Retinal pigment epithelial cell (primary cell): ENCODE measurements at regions not wholly inside any gene's neighbourhood (a gene's known extent, or its start where the extent isn't known, plus 50 kb on each side); places are given as distances from the start of the nearest gene placed in this dataset.
"Not testable (repeated sequence)": the region's sequence is repeated elsewhere in the genome, so short reads cannot be mapped to it uniquely, and the experiment has no call there.

Source experiments
- DNase-seq: peaks from one replicate; pipeline ENCODE4 v3.0.0-alpha.2; 2010; ENCODE audit warnings: low read depth
- H3K4me3 ChIP-seq: 2 replicates; pipeline ENCODE4 v1.5.1; 2011; ENCODE audit warnings: mild to moderate bottlenecking, low read length, control low read depth, moderate library complexity
- CTCF ChIP-seq: conservative IDR thresholded peaks from 2 replicates; pipeline ENCODE4 v1.5.1; 2011; ENCODE audit warnings: low read depth, low read length, control low read depth, inconsistent platforms

- no peak overlapping the region for H3K4me3 ChIP-seq
- DNase-seq = no peak
- TF ChIP-seq CTCF = no peak
Measured at GRCh38 chr3:163185721-163186350, 1689.2 kb downstream of the OTOL1 start.

DNA sequence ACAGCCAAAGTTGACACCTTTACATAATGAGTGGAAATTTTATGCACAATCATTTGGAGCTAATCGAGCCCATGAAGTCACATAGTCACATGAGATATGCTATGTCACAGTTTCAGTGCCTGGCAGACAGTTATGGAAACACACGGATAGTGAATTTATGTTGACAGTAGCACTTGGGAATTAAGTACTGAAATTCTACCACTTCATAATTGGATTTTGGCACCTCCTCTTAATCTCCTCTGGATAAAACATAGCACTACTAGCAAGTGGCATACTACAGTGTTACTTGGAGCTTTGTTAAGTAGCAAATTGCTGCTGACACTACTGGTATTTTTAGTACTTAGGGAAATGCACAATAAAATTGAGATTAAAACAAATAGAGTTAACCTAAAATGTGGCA lies 1679.4 kb downstream of the OTOL1 start:
- peak; percentile 63 for DNase-seq
- no peak for TF ChIP-seq CTCF
- H3K4me3 ChIP-seq = no peak overlapping the region

DNA sequence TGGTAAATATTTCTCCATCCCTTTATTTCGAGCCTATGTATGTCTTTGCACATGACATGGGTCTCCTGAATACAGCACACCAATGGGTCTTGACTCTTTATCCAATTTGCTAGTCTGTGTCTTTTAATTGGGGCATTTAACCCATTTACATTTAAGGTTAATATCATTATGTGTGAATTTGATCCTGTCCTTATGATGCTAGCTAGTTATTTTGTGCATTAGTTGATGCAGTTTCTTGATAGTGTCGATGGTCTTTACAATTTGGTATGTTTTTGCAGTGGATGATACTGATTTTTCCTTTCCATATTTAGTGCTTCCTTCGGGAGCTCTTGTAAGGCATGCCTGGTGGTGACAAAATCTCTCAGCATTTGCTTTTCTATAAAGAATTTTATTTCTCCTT lies 1675.9 kb downstream of the OTOL1 start:
- not testable (repeated sequence) for H3K4me3 ChIP-seq, DNase-seq

DNA sequence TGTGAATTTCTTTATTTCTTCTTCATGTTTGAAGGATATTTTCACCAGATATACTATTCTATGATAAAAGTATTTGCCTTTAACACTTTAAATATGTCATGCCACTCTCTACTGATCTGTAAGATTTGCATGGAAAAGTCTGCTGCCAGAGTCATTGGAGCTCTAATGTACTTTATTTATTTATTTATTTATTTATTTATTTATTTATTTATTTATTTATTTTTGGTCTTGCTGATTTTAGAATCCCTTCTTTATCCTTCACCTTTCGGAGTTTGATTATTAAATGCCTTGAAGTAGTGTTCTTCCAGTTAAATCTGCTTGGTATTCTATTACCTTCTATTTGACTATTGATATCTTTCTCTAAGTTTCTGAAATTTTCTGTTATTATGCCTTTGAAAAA lies 1669.6 kb downstream of the OTOL1 start:
- no peak for TF ChIP-seq CTCF
- no peak overlapping the region for H3K4me3 ChIP-seq
- no peak for DNase-seq

GRCh38 chr3:163159306-163159705 lies 1662.7 kb downstream of the OTOL1 start:
- no peak for DNase-seq
- no peak for TF ChIP-seq CTCF
- no peak overlapping the region for H3K4me3 ChIP-seq

- DNase-seq = no peak
- H3K4me3 ChIP-seq = no peak overlapping the region
- no peak for TF ChIP-seq CTCF
Measured at GRCh38 chr3:163139600-163139999, 1643.0 kb downstream of the OTOL1 start.

GRCh38 chr3:163138258-163138657 lies 1641.7 kb downstream of the OTOL1 start:
- no peak for DNase-seq
- no peak overlapping the region for H3K4me3 ChIP-seq
- no peak for TF ChIP-seq CTCF

GRCh38 chr3:163132111-163132510 lies 1635.5 kb downstream of the OTOL1 start:
- TF ChIP-seq CTCF = no peak
- H3K4me3 ChIP-seq = no peak overlapping the region
- no peak for DNase-seq
